Neural crest cell (in vitro differentiated cells): ENCODE measurements at regions not wholly inside any gene's neighbourhood (a gene's known extent, or its start where the extent isn't known, plus 50 kb on each side); places are given as distances from the start of the nearest gene placed in this dataset.
"Not testable (repeated sequence)": the region's sequence is repeated elsewhere in the genome, so short reads cannot be mapped to it uniquely, and the experiment has no call there.

Experiments used
- DNase-seq: peaks from one replicate; pipeline ENCODE4 v3.0.0; 2021; ENCODE audit warnings: low read depth, mixed read lengths, low spot score
- H3K27ac Mint-ChIP-seq: one replicate; pipeline ENCODE4 v1.8.0; 2021; ENCODE audit warnings: mild to moderate bottlenecking, mixed read lengths; ENCODE audit not compliant: unreplicated experiment
- H3K27me3 Mint-ChIP-seq: 2 replicates; pipeline ENCODE4 v1.8.0; 2021; ENCODE audit warnings: low read depth, mild to moderate bottlenecking, mixed read lengths
- H3K36me3 Mint-ChIP-seq: 2 replicates; pipeline ENCODE4 v1.8.0; 2021; ENCODE audit warnings: low read depth, mild to moderate bottlenecking, mixed read lengths
- H3K4me1 Mint-ChIP-seq: 2 replicates; pipeline ENCODE4 v1.8.0; 2021; ENCODE audit warnings: mixed read lengths
- H3K4me3 Mint-ChIP-seq: one replicate; pipeline ENCODE4 v1.8.0; 2021; ENCODE audit warnings: mild to moderate bottlenecking, mixed read lengths
- H3K9me3 Mint-ChIP-seq: 2 replicates; pipeline ENCODE4 v1.8.0; 2021; ENCODE audit warnings: mixed read lengths
- TF ChIP-seq, protein P1 (sequence below): fragments of 200-600 bp; sonication (generic); conservative IDR thresholded peaks from 2 replicates; pipeline ENCODE4 v1.5.0; 2021; ENCODE audit warnings: antibody characterized with exemption, mild to moderate bottlenecking

DNA sequence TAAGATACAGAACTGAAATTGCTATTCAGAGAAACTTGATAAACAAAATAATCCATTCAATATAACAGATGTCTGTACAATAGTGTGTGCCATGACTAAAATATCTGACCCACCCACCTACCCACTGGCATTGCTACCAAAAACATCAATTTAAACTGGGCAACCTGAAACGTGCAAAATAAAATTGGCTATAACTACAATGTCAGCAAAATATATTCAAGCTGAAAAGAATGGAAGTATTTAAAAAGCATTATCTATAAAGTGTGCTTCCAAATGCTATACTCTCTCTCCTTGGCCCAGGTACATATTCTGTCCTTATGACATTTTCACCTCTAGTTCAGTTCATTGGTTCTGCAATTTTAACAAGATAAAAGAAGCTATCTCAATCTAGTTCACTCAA is 379.6 kb upstream of the ATP11B start:
- DNase-seq, result no peak
- peaks cover 4% of the 10 kb centered on the region for H3K9me3 Mint-ChIP-seq
- H3K4me1 Mint-ChIP-seq, result no peaks in the 10 kb centered on the region
- H3K27me3 Mint-ChIP-seq, result no peaks in the 10 kb centered on the region
- TF ChIP-seq, protein P1, sequence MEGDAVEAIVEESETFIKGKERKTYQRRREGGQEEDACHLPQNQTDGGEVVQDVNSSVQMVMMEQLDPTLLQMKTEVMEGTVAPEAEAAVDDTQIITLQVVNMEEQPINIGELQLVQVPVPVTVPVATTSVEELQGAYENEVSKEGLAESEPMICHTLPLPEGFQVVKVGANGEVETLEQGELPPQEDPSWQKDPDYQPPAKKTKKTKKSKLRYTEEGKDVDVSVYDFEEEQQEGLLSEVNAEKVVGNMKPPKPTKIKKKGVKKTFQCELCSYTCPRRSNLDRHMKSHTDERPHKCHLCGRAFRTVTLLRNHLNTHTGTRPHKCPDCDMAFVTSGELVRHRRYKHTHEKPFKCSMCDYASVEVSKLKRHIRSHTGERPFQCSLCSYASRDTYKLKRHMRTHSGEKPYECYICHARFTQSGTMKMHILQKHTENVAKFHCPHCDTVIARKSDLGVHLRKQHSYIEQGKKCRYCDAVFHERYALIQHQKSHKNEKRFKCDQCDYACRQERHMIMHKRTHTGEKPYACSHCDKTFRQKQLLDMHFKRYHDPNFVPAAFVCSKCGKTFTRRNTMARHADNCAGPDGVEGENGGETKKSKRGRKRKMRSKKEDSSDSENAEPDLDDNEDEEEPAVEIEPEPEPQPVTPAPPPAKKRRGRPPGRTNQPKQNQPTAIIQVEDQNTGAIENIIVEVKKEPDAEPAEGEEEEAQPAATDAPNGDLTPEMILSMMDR, result no peak
- no peak overlapping the region for H3K4me3 Mint-ChIP-seq
- H3K36me3 Mint-ChIP-seq, result no peaks in the 10 kb centered on the region
- no peak overlapping the region for H3K27ac Mint-ChIP-seq

GRCh38 chr3:182414586-182414985 is 378.7 kb upstream of the ATP11B start:
- H3K4me1 Mint-ChIP-seq, result no peaks in the 10 kb centered on the region
- H3K9me3 Mint-ChIP-seq, result peaks cover 4% of the 10 kb centered on the region
- TF ChIP-seq, protein P1, result no peak
- H3K27me3 Mint-ChIP-seq, result no peaks in the 10 kb centered on the region
- no peak overlapping the region for H3K27ac Mint-ChIP-seq
- DNase-seq, result no peak
- H3K36me3 Mint-ChIP-seq, result no peaks in the 10 kb centered on the region
- no peak overlapping the region for H3K4me3 Mint-ChIP-seq

DNA sequence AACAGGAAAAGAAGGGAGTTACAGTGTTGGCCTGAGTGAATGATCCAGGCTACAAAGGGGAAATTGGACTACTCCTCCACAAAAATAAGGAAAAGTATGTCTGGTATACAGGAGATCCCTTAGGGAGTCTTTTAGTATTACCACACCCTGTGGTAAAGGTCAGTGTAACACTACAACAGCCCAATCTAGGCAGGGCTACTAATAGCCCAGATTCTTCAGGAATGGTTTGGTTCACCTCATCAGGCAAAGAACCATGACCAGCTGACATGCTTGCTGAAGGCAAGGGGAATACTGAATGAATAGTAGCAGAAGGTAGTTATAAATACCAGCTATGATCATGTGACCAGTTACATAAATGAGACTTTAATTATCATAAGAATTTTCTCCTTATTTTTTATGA is 372.6 kb upstream of the ATP11B start:
- no peak for DNase-seq
- Mint-ChIP-seq H3K27ac (no peak overlapping the region), H3K4me3 (no peak overlapping the region), H3K9me3 (peaks cover 3% of the 10 kb centered on the region), H3K36me3 (peaks cover 3% of the 10 kb centered on the region), H3K4me1 (peaks cover 2% of the 10 kb centered on the region), H3K27me3 (no peaks in the 10 kb centered on the region)
- TF ChIP-seq, protein P1, result no peak

GRCh38 chr3:182424006-182424405 is 369.3 kb upstream of the ATP11B start:
- no peak overlapping the region for H3K27ac Mint-ChIP-seq
- H3K27me3 Mint-ChIP-seq, result no peaks in the 10 kb centered on the region
- DNase-seq, result no peak
- TF ChIP-seq, protein P1, result no peak
- H3K9me3 Mint-ChIP-seq, result peaks cover 3% of the 10 kb centered on the region
- H3K4me1 Mint-ChIP-seq, result peaks cover 6% of the 10 kb centered on the region
- peaks cover 3% of the 10 kb centered on the region for H3K36me3 Mint-ChIP-seq
- H3K4me3 Mint-ChIP-seq, result no peak overlapping the region

DNA sequence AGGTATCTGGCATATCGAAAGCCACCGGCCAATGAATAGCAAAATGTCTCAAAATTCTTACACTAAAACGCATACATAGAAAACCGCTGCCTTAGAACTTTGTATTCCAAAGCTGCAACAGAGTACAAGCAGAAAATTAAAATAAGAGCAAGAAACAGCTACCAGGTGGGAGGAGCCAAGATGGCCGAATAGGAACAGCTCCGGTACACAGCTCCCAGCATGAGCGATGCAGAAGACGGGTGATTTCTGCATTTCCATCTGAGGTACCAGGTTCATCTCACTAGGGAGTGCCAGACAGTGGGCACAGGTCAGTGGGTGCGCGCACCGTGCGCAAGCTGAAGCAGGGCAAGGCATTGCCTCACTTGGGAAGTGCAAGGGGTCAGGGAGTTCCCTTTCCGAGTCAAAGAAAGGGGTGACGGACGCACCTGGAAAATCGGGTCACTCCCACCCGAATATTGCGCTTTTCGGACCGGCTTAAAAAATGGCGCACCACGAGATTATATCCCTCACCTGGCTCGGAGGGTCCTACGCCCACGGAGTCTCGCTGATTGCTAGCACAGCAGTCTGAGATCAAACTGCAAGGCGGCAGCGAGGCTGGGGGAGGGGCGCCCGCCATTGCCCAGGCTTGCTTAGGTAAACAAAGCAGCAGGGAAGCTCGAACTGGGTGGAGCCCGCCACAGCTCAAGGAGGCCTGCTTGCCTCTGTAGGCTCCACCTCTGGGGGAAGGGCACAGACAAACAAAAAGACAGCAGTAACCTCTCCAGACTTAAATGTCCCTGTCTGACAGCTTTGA is 367.2 kb upstream of the ATP11B start:
- H3K36me3 Mint-ChIP-seq, DNase-seq, H3K27me3 Mint-ChIP-seq, H3K4me1 Mint-ChIP-seq, H3K9me3 Mint-ChIP-seq: not testable (repeated sequence)
- Mint-ChIP-seq H3K27ac (peak overlapping the region; percentile 67), H3K4me3 (peak overlapping the region; percentile 82)

GRCh38 chr3:182431972-182432371 is 361.3 kb upstream of the ATP11B start:
- not testable (repeated sequence) for H3K9me3 Mint-ChIP-seq, H3K27ac Mint-ChIP-seq, H3K27me3 Mint-ChIP-seq, H3K4me1 Mint-ChIP-seq, H3K36me3 Mint-ChIP-seq, DNase-seq, H3K4me3 Mint-ChIP-seq
